HEK293 (cell line): ENCODE measurements at regions not wholly inside any gene's neighbourhood (a gene's known extent, or its start where the extent isn't known, plus 50 kb on each side); places are given as distances from the start of the nearest gene placed in this dataset.

Experiments used
- BCL11A ChIP-seq: fragments of 450-650 bp; formaldehyde crosslinking; IDR thresholded peaks from 2 replicates; pipeline ENCODE4 v1.5.1; 2016; ENCODE audit warnings: low read depth, missing biosample characterization, missing genetic modification characterization
- CTCF ChIP-seq: fragments of 450-650 bp; formaldehyde crosslinking; IDR thresholded peaks from 2 replicates; pipeline ENCODE4 v1.5.1; 2016; ENCODE audit warnings: missing biosample characterization, missing genetic modification characterization
- ELK4 ChIP-seq: IDR thresholded peaks from 2 replicates; pipeline ENCODE4 v1.6.1; 2011; ENCODE audit warnings: mild to moderate bottlenecking, low read depth, low read length, borderline replicate concordance
- GLIS2 ChIP-seq: fragments of 450-650 bp; formaldehyde crosslinking; IDR thresholded peaks from 2 replicates; pipeline ENCODE4 v1.5.1; 2016; ENCODE audit warnings: missing biosample characterization, missing genetic modification characterization
- HOXA7 ChIP-seq: sonication (generic); formaldehyde crosslinking; IDR thresholded peaks from 2 replicates; pipeline ENCODE4 v1.8.1; 2022; ENCODE audit warnings: missing genetic modification reagents, borderline replicate concordance
- PRDM2 ChIP-seq: fragments of 450-650 bp; formaldehyde crosslinking; IDR thresholded peaks from 2 replicates; pipeline ENCODE4 v1.5.1; 2016; ENCODE audit warnings: missing biosample characterization, missing genetic modification characterization, borderline replicate concordance
- TRIM28 ChIP-seq: IDR thresholded peaks from 2 replicates; pipeline ENCODE4 v1.6.1; 2011; ENCODE audit warnings: low read length, control low read depth, borderline replicate concordance
- YY1 ChIP-seq: fragments of 450-650 bp; formaldehyde crosslinking; IDR thresholded peaks from 2 replicates; pipeline ENCODE4 v1.5.1; 2018; ENCODE audit warnings: missing biosample characterization, missing genetic modification characterization
- ZNF146 ChIP-seq: fragments of 450-650 bp; formaldehyde crosslinking; IDR thresholded peaks from 2 replicates; pipeline ENCODE4 v1.5.1; 2016; ENCODE audit warnings: missing biosample characterization, missing genetic modification characterization
- ZNF184 ChIP-seq: fragments of 450-650 bp; IDR thresholded peaks from 2 replicates; pipeline ENCODE4 v1.5.1; 2018; ENCODE audit warnings: missing biosample characterization, mild to moderate bottlenecking, missing genetic modification characterization
- ZNF221 ChIP-seq: fragments of 450-650 bp; formaldehyde crosslinking; IDR thresholded peaks from 2 replicates; pipeline ENCODE4 v1.5.1; 2017; ENCODE audit warnings: missing biosample characterization, missing genetic modification characterization, borderline replicate concordance
- ZNF530 ChIP-seq: fragments of 450-650 bp; formaldehyde crosslinking; IDR thresholded peaks from 2 replicates; pipeline ENCODE4 v1.5.1; 2016; ENCODE audit warnings: low read depth, missing biosample characterization, missing genetic modification characterization
- ZNF571 ChIP-seq: fragments of 450-650 bp; formaldehyde crosslinking; IDR thresholded peaks from 2 replicates; pipeline ENCODE4 v1.5.0; 2017; ENCODE audit warnings: missing biosample characterization, missing genetic modification characterization
- ZNF776 ChIP-seq: fragments of 450-650 bp; formaldehyde crosslinking; IDR thresholded peaks from 2 replicates; pipeline ENCODE4 v1.5.0; 2017; ENCODE audit warnings: missing biosample characterization, missing genetic modification characterization, borderline replicate concordance

- TF ChIP-seq ELK4 (no peak), YY1 (tag by site-specific recombination) (no peak), HOXA7 (CRISPR knock-in tag) (no peak), GLIS2 (tag by site-specific recombination) (no peak), CTCF (no peak), BCL11A (tag by site-specific recombination) (no peak), TRIM28 (no peak), ZNF184 (no peak), ZNF776 (tag by site-specific recombination) (no peak), ZNF221 (tag by site-specific recombination) (no peak), PRDM2 (tag by site-specific recombination) (no peak), ZNF530 (tag by site-specific recombination) (no peak), ZNF146 (tag by site-specific recombination) (no peak), ZNF571 (no peak)
Observed at GRCh38 chr7:27420702-27421101, 178.1 kb downstream of the EVX1 start.
